ENCODE measurements at regions not wholly inside any gene's neighbourhood (a gene's known extent, or its start where the extent isn't known, plus 50 kb on each side); places are given as distances from the start of the nearest gene placed in this dataset.
A peak's percentile ranks its signal among the peaks of the same experiment; 100 is the strongest.
"Not testable (repeated sequence)": the region's sequence is repeated elsewhere in the genome, so short reads cannot be mapped to it uniquely, and the experiment has no call there.

- peak; percentile 32 for DNase-seq (ENCODE audit: low spot score)
- no peak for TF ChIP-seq CTCF (IDR thresholded peaks at IDR 0.05; ENCODE audit: extremely low read depth, missing control alignments)
Observed at GRCh38 chr4:146112389-146112788, 63.1 kb upstream of the LSM6 start.

GRCh38 chr4:146110871-146111485 is 64.5 kb upstream of the LSM6 start:
- no peak for TF ChIP-seq CTCF (IDR thresholded peaks at IDR 0.05; ENCODE audit: extremely low read depth, missing control alignments)
- no peak for DNase-seq (ENCODE audit: low spot score)

GRCh38 chr4:146108756-146109155 is 66.8 kb upstream of the LSM6 start:
- no peak for DNase-seq (ENCODE audit: low spot score)
- no peak for TF ChIP-seq CTCF (IDR thresholded peaks at IDR 0.05; ENCODE audit: extremely low read depth, missing control alignments)

GRCh38 chr4:146107587-146108240 is 67.8 kb upstream of the LSM6 start:
- TF ChIP-seq CTCF (IDR thresholded peaks at IDR 0.05; ENCODE audit: extremely low read depth, missing control alignments) = no peak
- DNase-seq (ENCODE audit: low spot score) = no peak

GRCh38 chr4:146105464-146105863 is 70.1 kb upstream of the LSM6 start:
- TF ChIP-seq CTCF (IDR thresholded peaks at IDR 0.05; ENCODE audit: extremely low read depth, missing control alignments) = no peak
- no peak for DNase-seq (ENCODE audit: low spot score)

GRCh38 chr4:146104541-146104940 is 71.0 kb upstream of the LSM6 start:
- TF ChIP-seq CTCF (IDR thresholded peaks at IDR 0.05; ENCODE audit: extremely low read depth, missing control alignments) = no peak
- no peak for DNase-seq (ENCODE audit: low spot score)

- DNase-seq (ENCODE audit: low spot score) = not testable (repeated sequence)
Observed at GRCh38 chr4:146104052-146104451, 71.5 kb upstream of the LSM6 start.

GRCh38 chr4:146099585-146099984 is 75.9 kb upstream of the LSM6 start:
- no peak for DNase-seq (ENCODE audit: low spot score)
- no peak for TF ChIP-seq CTCF (IDR thresholded peaks at IDR 0.05; ENCODE audit: extremely low read depth, missing control alignments)

Measured in GM20000 (cell line).